ENCODE measurements at regions not wholly inside any gene's neighbourhood (a gene's known extent, or its start where the extent isn't known, plus 50 kb on each side); places are given as distances from the start of the nearest gene placed in this dataset.
"Not testable (repeated sequence)": the region's sequence is repeated elsewhere in the genome, so short reads cannot be mapped to it uniquely, and the experiment has no call there.

GRCh38 chr2:176963568-176964287 lies 248.9 kb upstream of the HNRNPA3 start:
- DNase-seq (ENCODE audit: low read depth in 2 of 2): no peak

GRCh38 chr2:176967911-176968450 lies 244.6 kb upstream of the HNRNPA3 start:
- DNase-seq (ENCODE audit: low read depth in 2 of 2): no peak

GRCh38 chr2:176969642-176970359 lies 242.8 kb upstream of the HNRNPA3 start:
- DNase-seq (ENCODE audit: low read depth in 2 of 2): no peak

- DNase-seq (ENCODE audit: low read depth in 2 of 2): no peak
Measured at GRCh38 chr2:176976736-176977685, 235.6 kb upstream of the HNRNPA3 start.

- DNase-seq (ENCODE audit: low read depth in 2 of 2): no peak
Measured at GRCh38 chr2:176978921-176979320, 233.7 kb upstream of the HNRNPA3 start.

GRCh38 chr2:176979981-176980710 lies 232.4 kb upstream of the HNRNPA3 start:
- no peak for DNase-seq (ENCODE audit: low read depth in 2 of 2)

- DNase-seq (ENCODE audit: low read depth in 2 of 2): no peak
Measured at GRCh38 chr2:176984987-176985386, 227.6 kb upstream of the HNRNPA3 start.

GRCh38 chr2:176985871-176986270 lies 226.7 kb upstream of the HNRNPA3 start:
- no peak for DNase-seq (ENCODE audit: low read depth in 2 of 2)

- peak; percentile 12 for DNase-seq (ENCODE audit: low read depth in 2 of 2)
Measured at GRCh38 chr2:176986487-176986886, 226.1 kb upstream of the HNRNPA3 start.

- no peak for DNase-seq (ENCODE audit: low read depth in 2 of 2)
Measured at GRCh38 chr2:176991411-176991810, 221.2 kb upstream of the HNRNPA3 start.

- DNase-seq (ENCODE audit: low read depth in 2 of 2): peak; percentile 84
Measured at GRCh38 chr2:176997074-176997791, 215.4 kb upstream of the HNRNPA3 start.

- DNase-seq (ENCODE audit: low read depth in 2 of 2): no peak
Measured at GRCh38 chr2:176997792-176998169, 214.8 kb upstream of the HNRNPA3 start.

GRCh38 chr2:176999301-176999700 lies 213.3 kb upstream of the HNRNPA3 start:
- DNase-seq (ENCODE audit: low read depth in 2 of 2): peak; percentile 80 to 82

GRCh38 chr2:177000061-177000714 lies 212.4 kb upstream of the HNRNPA3 start:
- no peak for DNase-seq (ENCODE audit: low read depth in 2 of 2)

- no peak for DNase-seq (ENCODE audit: low read depth in 2 of 2)
Measured at GRCh38 chr2:177000715-177001072, 211.9 kb upstream of the HNRNPA3 start.

- DNase-seq (ENCODE audit: low read depth in 2 of 2): no peak
Measured at GRCh38 chr2:177001334-177001733, 211.3 kb upstream of the HNRNPA3 start.

- no peak for DNase-seq (ENCODE audit: low read depth in 2 of 2)
Measured at GRCh38 chr2:177002983-177003382, 209.6 kb upstream of the HNRNPA3 start.

GRCh38 chr2:177007726-177008125 lies 204.9 kb upstream of the HNRNPA3 start:
- not testable (repeated sequence) for DNase-seq (ENCODE audit: low read depth in 2 of 2)

GRCh38 chr2:177008662-177009061 lies 203.9 kb upstream of the HNRNPA3 start:
- not testable (repeated sequence) for DNase-seq (ENCODE audit: low read depth in 2 of 2)

GRCh38 chr2:177010146-177010545 lies 202.4 kb upstream of the HNRNPA3 start:
- DNase-seq (ENCODE audit: low read depth in 2 of 2): no peak

Data from fibroblast of skin of left quadriceps (primary cell).